T-helper 17 cell (primary cell): ENCODE measurements at regions not wholly inside any gene's neighbourhood (a gene's known extent, or its start where the extent isn't known, plus 50 kb on each side); places are given as distances from the start of the nearest gene placed in this dataset.

Experiments
- ATAC-seq: fragments of 150-1000 bp; cut with Tn5 transposase; 2 replicates; pipeline ENCODE4 v1.10.0; 2021; ENCODE audit warnings: mild to moderate bottlenecking, moderate library complexity
- DNase-seq, 3 donors: peaks; one replicate each; pipeline versions ENCODE4 v3.0.0 to v3.0.0-alpha.2; 2020 to 2021
- H3K9me3 ChIP-seq: one replicate; pipeline ENCODE4 v1.7.0; 2013; ENCODE audit warnings: low read length, mild to moderate bottlenecking; ENCODE audit not compliant: control insufficient read depth, poor library complexity, severe bottlenecking
- H3K27ac Mint-ChIP-seq: one replicate; pipeline ENCODE4 v1.8.0; 2022; ENCODE audit warnings: mild to moderate bottlenecking, moderate library complexity, mixed read lengths
- H3K27me3 Mint-ChIP-seq: one replicate; pipeline ENCODE4 v1.8.0; 2022; ENCODE audit warnings: mixed read lengths
- H3K36me3 Mint-ChIP-seq: one replicate; pipeline ENCODE4 v1.8.0; 2022; ENCODE audit warnings: low read depth, mixed read lengths
- H3K4me1 Mint-ChIP-seq: one replicate; pipeline ENCODE4 v1.8.0; 2022; ENCODE audit warnings: mild to moderate bottlenecking, mixed read lengths
- H3K4me3 Mint-ChIP-seq: one replicate; pipeline ENCODE4 v1.8.0; 2022; ENCODE audit warnings: mild to moderate bottlenecking, moderate library complexity, mixed read lengths

GRCh38 chr1:4010284-4010683, 110.2 kb upstream of the C1orf174 start:
- Mint-ChIP-seq H3K4me1 (peaks cover 2% of the 10 kb centered on the region), H3K4me3 (no peak overlapping the region), H3K27me3 (peaks cover 18% of the 10 kb centered on the region), H3K36me3 (peaks cover 3% of the 10 kb centered on the region), H3K27ac (no peak overlapping the region)
- no peaks in the 10 kb centered on the region for H3K9me3 ChIP-seq
- ATAC-seq (no peak), DNase-seq (no peak)

GRCh38 chr1:4010814-4011605, 110.9 kb upstream of the C1orf174 start:
- peaks cover 2% of the 10 kb centered on the region for H3K4me1 Mint-ChIP-seq
- H3K27ac Mint-ChIP-seq: no peak overlapping the region
- H3K36me3 Mint-ChIP-seq: peaks cover 3% of the 10 kb centered on the region
- peaks cover 22% of the 10 kb centered on the region for H3K27me3 Mint-ChIP-seq
- DNase-seq (no peak), ATAC-seq (no peak)
- H3K4me3 Mint-ChIP-seq: no peak overlapping the region
- no peaks in the 10 kb centered on the region for H3K9me3 ChIP-seq

- Mint-ChIP-seq H3K4me3 (no peak overlapping the region), H3K4me1 (peaks cover 5% of the 10 kb centered on the region), H3K27ac (no peak overlapping the region), H3K27me3 (peaks cover 35% of the 10 kb centered on the region), H3K36me3 (no peaks in the 10 kb centered on the region)
- no peaks in the 10 kb centered on the region for H3K9me3 ChIP-seq
- DNase-seq (no peak), ATAC-seq (no peak)
Observed at GRCh38 chr1:4016351-4017130, 116.5 kb upstream of the C1orf174 start.

GRCh38 chr1:4017636-4018365, 117.7 kb upstream of the C1orf174 start:
- DNase-seq: no peak
- ATAC-seq: no peak
- Mint-ChIP-seq H3K4me1 (peaks cover 7% of the 10 kb centered on the region), H3K36me3 (no peaks in the 10 kb centered on the region), H3K27me3 (peaks cover 33% of the 10 kb centered on the region), H3K27ac (no peak overlapping the region), H3K4me3 (no peak overlapping the region)
- H3K9me3 ChIP-seq: no peaks in the 10 kb centered on the region

- peaks cover 5% of the 10 kb centered on the region for H3K4me1 Mint-ChIP-seq
- H3K9me3 ChIP-seq: no peaks in the 10 kb centered on the region
- ATAC-seq (no peak), DNase-seq (no peak)
- peaks cover 29% of the 10 kb centered on the region for H3K27me3 Mint-ChIP-seq
- no peaks in the 10 kb centered on the region for H3K36me3 Mint-ChIP-seq
- H3K4me3 Mint-ChIP-seq: no peak overlapping the region
- H3K27ac Mint-ChIP-seq: no peak overlapping the region
Observed at GRCh38 chr1:4018466-4019146, 118.5 kb upstream of the C1orf174 start.

- no peak overlapping the region for H3K4me3 Mint-ChIP-seq
- H3K27me3 Mint-ChIP-seq: peaks cover 28% of the 10 kb centered on the region
- no peaks in the 10 kb centered on the region for H3K9me3 ChIP-seq
- peaks cover 5% of the 10 kb centered on the region for H3K4me1 Mint-ChIP-seq
- no peak overlapping the region for H3K27ac Mint-ChIP-seq
- no peaks in the 10 kb centered on the region for H3K36me3 Mint-ChIP-seq
- no peak for DNase-seq
- ATAC-seq: no peak
Observed at GRCh38 chr1:4019147-4019521, 119.1 kb upstream of the C1orf174 start.

- H3K27me3 Mint-ChIP-seq: peaks cover 28% of the 10 kb centered on the region
- H3K9me3 ChIP-seq: no peaks in the 10 kb centered on the region
- ATAC-seq: no peak
- peaks cover 5% of the 10 kb centered on the region for H3K4me1 Mint-ChIP-seq
- H3K36me3 Mint-ChIP-seq: no peaks in the 10 kb centered on the region
- DNase-seq: no peak
- no peak overlapping the region for H3K4me3 Mint-ChIP-seq
- no peak overlapping the region for H3K27ac Mint-ChIP-seq
Observed at GRCh38 chr1:4019606-4020331, 119.7 kb upstream of the C1orf174 start.

- Mint-ChIP-seq H3K4me1 (peaks cover 5% of the 10 kb centered on the region), H3K36me3 (no peaks in the 10 kb centered on the region), H3K27me3 (peaks cover 31% of the 10 kb centered on the region), H3K27ac (no peak overlapping the region), H3K4me3 (no peak overlapping the region)
- no peak for DNase-seq
- ATAC-seq: no peak
- H3K9me3 ChIP-seq: no peaks in the 10 kb centered on the region
Observed at GRCh38 chr1:4020449-4020848, 120.4 kb upstream of the C1orf174 start.

- H3K27me3 Mint-ChIP-seq: peaks cover 34% of the 10 kb centered on the region
- H3K4me1 Mint-ChIP-seq: peaks cover 5% of the 10 kb centered on the region
- no peaks in the 10 kb centered on the region for H3K9me3 ChIP-seq
- no peak overlapping the region for H3K27ac Mint-ChIP-seq
- no peaks in the 10 kb centered on the region for H3K36me3 Mint-ChIP-seq
- ATAC-seq (no peak), DNase-seq (no peak)
- H3K4me3 Mint-ChIP-seq: no peak overlapping the region
Observed at GRCh38 chr1:4021136-4021973, 121.3 kb upstream of the C1orf174 start.

- ATAC-seq: no peak
- Mint-ChIP-seq H3K27ac (no peak overlapping the region), H3K36me3 (no peaks in the 10 kb centered on the region), H3K4me3 (no peak overlapping the region), H3K27me3 (peaks cover 35% of the 10 kb centered on the region), H3K4me1 (peaks cover 2% of the 10 kb centered on the region)
- no peaks in the 10 kb centered on the region for H3K9me3 ChIP-seq
- no peak for DNase-seq
Observed at GRCh38 chr1:4021974-4022268, 121.8 kb upstream of the C1orf174 start.

- Mint-ChIP-seq H3K4me3 (no peak overlapping the region), H3K4me1 (peaks cover 2% of the 10 kb centered on the region), H3K27ac (no peak overlapping the region), H3K36me3 (no peaks in the 10 kb centered on the region), H3K27me3 (peaks cover 39% of the 10 kb centered on the region)
- DNase-seq: no peak
- H3K9me3 ChIP-seq: no peaks in the 10 kb centered on the region
- ATAC-seq: no peak
Observed at GRCh38 chr1:4022715-4023114, 122.6 kb upstream of the C1orf174 start.

GRCh38 chr1:4023678-4024077, 123.6 kb upstream of the C1orf174 start:
- ATAC-seq: no peak
- Mint-ChIP-seq H3K27me3 (peaks cover 44% of the 10 kb centered on the region), H3K4me3 (no peak overlapping the region), H3K36me3 (no peaks in the 10 kb centered on the region), H3K27ac (no peak overlapping the region), H3K4me1 (peaks cover 2% of the 10 kb centered on the region)
- no peak for DNase-seq
- H3K9me3 ChIP-seq: no peaks in the 10 kb centered on the region
